ENCODE measurements at regions not wholly inside any gene's neighbourhood (a gene's known extent, or its start where the extent isn't known, plus 50 kb on each side); places are given as distances from the start of the nearest gene placed in this dataset.

DNA sequence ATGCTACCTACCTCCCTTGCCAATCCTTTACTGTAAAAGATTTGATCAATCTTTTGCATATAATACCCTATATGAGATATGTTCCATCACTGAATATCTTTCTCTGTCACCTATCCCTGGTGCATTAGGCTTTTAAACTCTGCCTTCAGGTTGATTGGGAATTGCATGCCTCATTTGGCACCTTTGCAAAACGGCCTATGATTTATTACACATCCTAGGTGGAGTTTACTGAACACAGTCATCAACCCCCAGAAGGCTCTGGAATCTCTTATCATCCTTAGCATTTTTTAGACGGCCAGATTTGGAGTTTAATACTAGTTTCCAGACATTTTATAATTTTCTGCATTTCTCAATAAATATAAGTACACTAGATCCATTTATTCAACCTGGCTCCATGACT lies 448.4 kb upstream of the SLC10A2 start:
- no peak overlapping the region for H3K4me3 ChIP-seq (replicated peaks in 1 of 4; ENCODE audit: control extremely low read depth in 1 of 4, insufficient read depth in 1 of 4, low read depth in 3 of 4, low read length in 4 of 4)
- no peaks in the 10 kb centered on the region for H3K9me3 ChIP-seq (ENCODE audit: control insufficient read depth, insufficient read depth, low read depth, low read length)
- H3K4me2 ChIP-seq (ENCODE audit: extremely low read depth, insufficient read depth, low read length): no peak overlapping the region
- no peak overlapping the region for H3K27ac ChIP-seq (ENCODE audit: insufficient read depth, low read length)
- no peak overlapping the region for H2AFZ ChIP-seq (ENCODE audit: low read length)
- H3K9ac ChIP-seq (ENCODE audit: insufficient read depth, low read length): no peak overlapping the region
- H3K4me1 ChIP-seq (ENCODE audit: control insufficient read depth, extremely low read depth, insufficient read depth, low read length): no peaks in the 10 kb centered on the region
- no peak for DNase-seq (ENCODE audit: low read depth in 2 of 2)
- H3K27me3 ChIP-seq (ENCODE audit: control insufficient read depth, insufficient read depth, low read length): no peaks in the 10 kb centered on the region
- no peaks in the 10 kb centered on the region for H4K20me1 ChIP-seq (ENCODE audit: control insufficient read depth, extremely low read depth, insufficient read depth, low read length)
- H3K36me3 ChIP-seq (ENCODE audit: control insufficient read depth, insufficient read depth, low read length): no peaks in the 10 kb centered on the region
- no peak for TF ChIP-seq EZH2 (IDR thresholded peaks at IDR 0.05; ENCODE audit: low read length, missing control alignments)
- no peak for TF ChIP-seq CTCF (conservative IDR thresholded peaks at IDR 0.05 in 1 of 2, IDR thresholded peaks at IDR 0.05 in 1 of 2; ENCODE audit: low read depth in 1 of 2, low read length in 2 of 2)
- no peaks in the 10 kb centered on the region for H3K79me2 ChIP-seq (ENCODE audit: control insufficient read depth, insufficient read depth, low read length)

GRCh38 chr13:103514188-103514587 lies 448.0 kb upstream of the SLC10A2 start:
- no peaks in the 10 kb centered on the region for H3K79me2 ChIP-seq (ENCODE audit: control insufficient read depth, insufficient read depth, low read length)
- no peak overlapping the region for H2AFZ ChIP-seq (ENCODE audit: low read length)
- no peak overlapping the region for H3K4me2 ChIP-seq (ENCODE audit: extremely low read depth, insufficient read depth, low read length)
- H3K9me3 ChIP-seq (ENCODE audit: control insufficient read depth, insufficient read depth, low read depth, low read length): no peaks in the 10 kb centered on the region
- H4K20me1 ChIP-seq (ENCODE audit: control insufficient read depth, extremely low read depth, insufficient read depth, low read length): no peaks in the 10 kb centered on the region
- H3K36me3 ChIP-seq (ENCODE audit: control insufficient read depth, insufficient read depth, low read length): no peaks in the 10 kb centered on the region
- H3K4me3 ChIP-seq (replicated peaks in 1 of 4; ENCODE audit: control extremely low read depth in 1 of 4, insufficient read depth in 1 of 4, low read depth in 3 of 4, low read length in 4 of 4): no peak overlapping the region
- H3K9ac ChIP-seq (ENCODE audit: insufficient read depth, low read length): no peak overlapping the region
- no peak overlapping the region for H3K27ac ChIP-seq (ENCODE audit: insufficient read depth, low read length)
- no peaks in the 10 kb centered on the region for H3K27me3 ChIP-seq (ENCODE audit: control insufficient read depth, insufficient read depth, low read length)
- no peak for DNase-seq (ENCODE audit: low read depth in 2 of 2)
- TF ChIP-seq EZH2 (IDR thresholded peaks at IDR 0.05; ENCODE audit: low read length, missing control alignments) (no peak), CTCF (conservative IDR thresholded peaks at IDR 0.05 in 1 of 2, IDR thresholded peaks at IDR 0.05 in 1 of 2; ENCODE audit: low read depth in 1 of 2, low read length in 2 of 2) (no peak)
- H3K4me1 ChIP-seq (ENCODE audit: control insufficient read depth, extremely low read depth, insufficient read depth, low read length): no peaks in the 10 kb centered on the region

DNA sequence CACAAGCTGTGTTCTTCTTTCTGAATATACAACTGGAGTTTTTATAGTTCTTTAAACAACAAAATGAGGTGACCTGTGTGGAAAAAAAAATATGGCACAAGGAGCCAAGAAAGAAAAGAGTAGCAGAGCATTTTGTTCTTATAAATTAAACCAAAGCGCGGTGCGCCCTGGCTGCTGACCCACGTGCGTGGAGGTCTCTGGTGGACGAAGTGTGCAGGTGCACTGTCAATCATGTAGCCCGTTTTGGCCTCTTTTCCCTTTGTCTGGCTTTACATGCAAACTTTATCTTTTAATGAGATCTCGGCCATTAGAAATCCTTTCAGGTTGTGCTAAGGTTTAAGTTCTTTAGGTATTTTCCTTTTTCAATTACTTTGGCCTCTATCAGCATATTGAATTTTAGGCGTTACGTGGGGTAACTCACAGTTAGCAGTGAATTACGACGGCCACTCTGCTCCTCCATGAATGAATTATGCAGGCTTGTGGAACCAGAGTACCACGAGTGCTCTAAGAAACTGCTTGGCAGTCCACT lies 443.9 kb upstream of the SLC10A2 start:
- no peak for DNase-seq (ENCODE audit: low read depth in 2 of 2)
- Histone ChIP-seq H3K9me3 (ENCODE audit: control insufficient read depth, insufficient read depth, low read depth, low read length) (no peaks in the 10 kb centered on the region), H3K36me3 (ENCODE audit: control insufficient read depth, insufficient read depth, low read length) (no peaks in the 10 kb centered on the region), H3K4me2 (ENCODE audit: extremely low read depth, insufficient read depth, low read length) (no peak overlapping the region), H3K9ac (ENCODE audit: insufficient read depth, low read length) (no peak overlapping the region), H3K27me3 (ENCODE audit: control insufficient read depth, insufficient read depth, low read length) (no peaks in the 10 kb centered on the region), H3K4me3 (replicated peaks in 1 of 4; ENCODE audit: control extremely low read depth in 1 of 4, insufficient read depth in 1 of 4, low read depth in 3 of 4, low read length in 4 of 4) (no peak overlapping the region), H3K27ac (ENCODE audit: insufficient read depth, low read length) (no peak overlapping the region), H3K79me2 (ENCODE audit: control insufficient read depth, insufficient read depth, low read length) (no peaks in the 10 kb centered on the region), H3K4me1 (ENCODE audit: control insufficient read depth, extremely low read depth, insufficient read depth, low read length) (no peaks in the 10 kb centered on the region), H2AFZ (ENCODE audit: low read length) (no peak overlapping the region), H4K20me1 (ENCODE audit: control insufficient read depth, extremely low read depth, insufficient read depth, low read length) (no peaks in the 10 kb centered on the region)
- TF ChIP-seq CTCF (conservative IDR thresholded peaks at IDR 0.05 in 1 of 2, IDR thresholded peaks at IDR 0.05 in 1 of 2; ENCODE audit: low read depth in 1 of 2, low read length in 2 of 2) (no peak), EZH2 (IDR thresholded peaks at IDR 0.05; ENCODE audit: low read length, missing control alignments) (no peak)
